ENCODE measurements at regions not wholly inside any gene's neighbourhood (a gene's known extent, or its start where the extent isn't known, plus 50 kb on each side); places are given as distances from the start of the nearest gene placed in this dataset.

DNA sequence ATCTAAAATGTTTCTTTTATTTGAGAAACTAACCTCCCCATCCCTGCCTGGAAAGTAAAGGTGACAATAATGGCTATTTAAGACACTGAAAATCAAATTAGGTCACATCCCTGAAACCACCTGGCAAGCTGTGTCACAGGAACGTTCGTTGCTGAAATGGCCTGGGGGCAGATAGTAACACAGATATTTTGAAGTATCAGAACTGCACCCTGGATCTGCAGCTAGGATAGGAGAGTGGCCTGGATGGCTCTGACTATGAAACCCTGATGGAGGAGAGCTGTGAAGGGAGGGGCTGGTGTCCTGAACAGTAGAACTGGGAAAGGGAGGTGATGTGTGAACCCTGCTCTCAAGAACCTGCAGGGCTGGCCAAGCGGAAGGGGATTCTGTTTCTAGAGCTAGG lies 648.3 kb upstream of the CFAP20DC start:
- Histone ChIP-seq H3K27ac (no peak overlapping the region), H3K9ac (no peak overlapping the region), H3K9me3 (replicated peaks in 1 of 11) (peaks cover 0 to under 1% (median 0%) of the 10 kb centered on the region in 11 experiments; a peak in 2 of 22 replicates), H3K4me2 (no peak overlapping the region), H3K4me3 (no peak overlapping the region), H3K27me3 (no peaks in the 10 kb centered on the region), H4K20me1 (no peaks in the 10 kb centered on the region), H3K4me1 (no peaks in the 10 kb centered on the region), H3K36me3 (no peaks in the 10 kb centered on the region)
- no peak for TF ChIP-seq Cebpa-rat (IDR thresholded peaks at IDR 0.05)

DNA sequence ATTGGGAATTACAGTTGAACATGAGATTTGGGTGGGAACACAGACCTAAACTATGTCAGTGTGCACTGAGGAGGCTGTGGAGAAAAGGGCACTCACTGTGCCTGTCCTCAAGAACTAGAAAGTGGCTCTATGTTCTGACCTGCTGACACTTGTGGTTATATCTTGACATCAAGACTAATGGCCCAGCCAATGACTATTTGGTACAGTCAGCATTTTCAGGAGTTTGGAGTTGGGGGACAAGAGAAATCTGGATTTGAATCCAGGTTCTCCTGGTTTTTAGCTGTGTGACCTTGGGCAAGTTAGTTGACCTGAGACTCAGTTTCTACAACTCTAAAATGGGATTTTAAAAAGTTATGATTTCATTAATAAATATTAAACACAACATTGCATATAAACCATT lies 647.0 kb upstream of the CFAP20DC start:
- no peaks in the 10 kb centered on the region for H3K36me3 ChIP-seq
- H3K27me3 ChIP-seq: no peaks in the 10 kb centered on the region
- peaks cover 4 to 10% (median 8%) of the 10 kb centered on the region in 10 experiments; a peak in 19 of 20 replicates for H3K4me1 ChIP-seq
- H3K27ac ChIP-seq: no peak overlapping the region
- H3K4me3 ChIP-seq: no peak overlapping the region
- no peak for TF ChIP-seq Cebpa-rat (IDR thresholded peaks at IDR 0.05)
- no peak overlapping the region for H3K9ac ChIP-seq
- H3K4me2 ChIP-seq: no peak overlapping the region
- no peaks in the 10 kb centered on the region for H4K20me1 ChIP-seq
- peaks cover 0 to 9% (median 0%) of the 10 kb centered on the region in 11 experiments; a peak in 2 of 22 replicates for H3K9me3 ChIP-seq (replicated peaks in 1 of 11)

DNA sequence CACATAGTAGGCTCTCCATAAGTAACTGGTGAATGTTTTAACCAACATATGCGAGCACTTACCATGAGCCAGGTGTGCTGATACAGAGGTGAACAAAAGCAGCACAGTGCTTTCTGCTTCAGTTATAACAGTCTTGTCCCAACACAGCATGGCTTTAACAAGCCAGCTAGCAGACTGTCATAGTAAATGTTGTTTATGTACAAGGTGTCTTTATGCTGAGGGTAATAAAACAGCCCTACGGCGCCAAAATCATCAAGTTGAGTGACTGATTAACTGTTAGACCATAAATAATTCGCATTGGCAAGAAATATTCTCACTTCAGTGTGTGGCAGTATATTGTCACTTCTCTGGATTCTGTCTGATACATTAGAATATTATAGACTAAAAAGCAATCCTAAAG lies 646.0 kb upstream of the CFAP20DC start:
- Histone ChIP-seq H3K9ac (no peak overlapping the region), H3K36me3 (no peaks in the 10 kb centered on the region), H4K20me1 (no peaks in the 10 kb centered on the region), H3K9me3 (replicated peaks in 1 of 11) (peaks cover 0 to 9% (median 0%) of the 10 kb centered on the region in 11 experiments; a peak in 2 of 22 replicates), H3K4me1 (peaks cover 9 to 16% (median 14%) of the 10 kb centered on the region in 10 experiments; a peak in 19 of 20 replicates), H3K4me3 (no peak overlapping the region), H3K27ac (no peak overlapping the region), H3K4me2 (no peak overlapping the region), H3K27me3 (no peaks in the 10 kb centered on the region)
- no peak for TF ChIP-seq Cebpa-rat (IDR thresholded peaks at IDR 0.05)

DNA sequence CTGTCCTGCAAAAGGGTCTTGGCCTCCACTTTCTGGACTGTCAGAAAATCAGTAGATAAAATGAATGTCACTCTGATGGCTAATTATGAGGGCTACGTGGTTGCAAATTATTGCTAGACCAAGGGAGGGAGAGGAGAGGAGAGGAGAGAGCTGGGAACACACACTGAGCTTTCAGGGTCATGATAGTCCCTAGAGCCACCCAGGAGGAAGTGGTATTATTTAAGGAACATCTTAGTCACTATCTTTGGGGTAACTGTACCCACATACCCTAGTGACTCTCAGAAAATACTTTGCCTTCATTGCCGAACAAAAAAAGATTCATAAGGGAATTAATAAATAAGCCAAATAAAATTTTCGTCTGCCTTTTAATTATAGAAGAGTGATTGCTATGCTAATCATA lies 642.3 kb upstream of the CFAP20DC start:
- peak overlapping the region; percentile 19 to 64 (median 45); a peak in 21 of 22 replicates for H3K4me2 ChIP-seq
- peaks cover 9 to 16% (median 14%) of the 10 kb centered on the region in 10 experiments; a peak in 19 of 20 replicates for H3K4me1 ChIP-seq
- H3K9me3 ChIP-seq (replicated peaks in 1 of 11): peaks cover 0 to 9% (median 0%) of the 10 kb centered on the region in 11 experiments; a peak in 2 of 22 replicates
- no peak overlapping the region for H3K27ac ChIP-seq
- no peaks in the 10 kb centered on the region for H3K27me3 ChIP-seq
- TF ChIP-seq Cebpa-rat (IDR thresholded peaks at IDR 0.05): no peak
- no peaks in the 10 kb centered on the region for H4K20me1 ChIP-seq
- H3K36me3 ChIP-seq: no peaks in the 10 kb centered on the region
- no peak overlapping the region for H3K9ac ChIP-seq
- H3K4me3 ChIP-seq: no peak overlapping the region

DNA sequence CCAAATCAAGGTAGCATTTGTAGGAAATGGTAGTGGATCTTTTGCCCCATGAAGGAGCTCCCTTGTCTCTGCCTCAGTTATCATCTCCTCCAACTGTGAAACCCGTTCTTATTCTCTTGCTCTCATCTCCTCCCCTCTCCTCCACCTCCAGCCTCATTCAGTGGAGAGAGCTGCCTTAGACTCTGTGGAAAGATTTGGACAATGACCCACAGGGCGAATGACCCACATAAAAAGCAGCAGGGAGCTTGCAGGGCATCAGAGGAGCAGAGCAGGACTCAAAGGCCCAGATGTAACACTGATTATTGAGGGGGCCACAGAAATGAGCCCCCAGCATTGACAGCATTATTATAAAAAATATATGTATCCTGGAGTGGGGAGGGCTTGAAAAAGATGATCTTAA lies 641.1 kb upstream of the CFAP20DC start:
- Histone ChIP-seq H3K27me3 (no peaks in the 10 kb centered on the region), H3K27ac (no peak overlapping the region), H3K4me1 (peaks cover 9 to 16% (median 14%) of the 10 kb centered on the region in 10 experiments; a peak in 19 of 20 replicates), H3K9ac (no peak overlapping the region), H3K9me3 (replicated peaks in 1 of 11) (peaks cover 0 to 9% (median 0%) of the 10 kb centered on the region in 11 experiments; a peak in 2 of 22 replicates), H4K20me1 (no peaks in the 10 kb centered on the region), H3K36me3 (no peaks in the 10 kb centered on the region), H3K4me2 (0 out of 22 replicates have a peak overlapping the region, but pooled peaks of 1 of the 11 experiments have one; percentile 35), H3K4me3 (no peak overlapping the region)
- no peak for TF ChIP-seq Cebpa-rat (IDR thresholded peaks at IDR 0.05)

DNA sequence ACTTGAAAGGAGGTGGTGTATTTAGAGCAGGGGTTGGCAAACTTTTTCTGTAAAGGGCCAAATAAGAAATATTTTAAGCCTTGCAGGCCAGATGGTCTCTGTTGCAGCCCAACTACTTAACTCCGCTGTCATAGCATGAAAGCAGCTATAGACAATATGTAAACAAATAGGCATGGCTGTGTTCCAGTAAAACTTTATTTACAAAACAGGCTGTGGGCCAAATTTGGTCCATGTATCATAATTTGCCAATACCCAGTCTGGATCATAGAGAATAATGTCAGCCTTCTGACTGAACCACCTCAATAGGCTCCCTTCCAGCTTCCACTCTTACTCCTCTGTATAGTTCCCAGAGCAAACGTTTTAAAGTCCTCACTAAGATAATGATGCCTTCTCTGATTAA lies 638.8 kb upstream of the CFAP20DC start:
- Histone ChIP-seq H3K9me3 (replicated peaks in 1 of 11) (peaks cover 0 to 9% (median 0%) of the 10 kb centered on the region in 11 experiments; a peak in 2 of 22 replicates), H3K4me3 (no peak overlapping the region), H3K27me3 (no peaks in the 10 kb centered on the region), H3K9ac (no peak overlapping the region), H3K4me2 (no peak overlapping the region), H3K4me1 (peaks cover 9 to 16% (median 14%) of the 10 kb centered on the region in 10 experiments; a peak in 19 of 20 replicates), H4K20me1 (no peaks in the 10 kb centered on the region), H3K27ac (no peak overlapping the region), H3K36me3 (no peaks in the 10 kb centered on the region)
- TF ChIP-seq Cebpa-rat (IDR thresholded peaks at IDR 0.05): no peak

DNA sequence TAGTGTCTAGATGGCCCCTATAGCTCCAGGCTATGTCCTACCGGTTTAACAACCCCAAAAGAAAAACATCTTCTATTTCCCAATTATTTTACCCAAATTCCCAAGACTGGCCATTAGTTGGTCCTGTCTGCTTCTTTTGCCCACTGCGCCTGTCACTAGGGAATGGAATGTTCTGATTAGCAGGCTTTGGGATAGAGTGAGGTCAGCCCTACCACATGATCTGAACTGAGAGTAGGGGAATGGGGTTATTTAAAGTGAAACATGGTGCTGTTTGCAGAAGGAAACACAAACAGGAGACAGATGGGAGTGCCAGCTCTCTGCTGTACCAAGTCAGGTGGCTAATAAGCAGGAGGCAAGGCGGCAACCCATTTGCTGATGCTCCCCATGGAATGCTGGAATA lies 635.6 kb upstream of the CFAP20DC start:
- no peaks in the 10 kb centered on the region for H3K36me3 ChIP-seq

DNA sequence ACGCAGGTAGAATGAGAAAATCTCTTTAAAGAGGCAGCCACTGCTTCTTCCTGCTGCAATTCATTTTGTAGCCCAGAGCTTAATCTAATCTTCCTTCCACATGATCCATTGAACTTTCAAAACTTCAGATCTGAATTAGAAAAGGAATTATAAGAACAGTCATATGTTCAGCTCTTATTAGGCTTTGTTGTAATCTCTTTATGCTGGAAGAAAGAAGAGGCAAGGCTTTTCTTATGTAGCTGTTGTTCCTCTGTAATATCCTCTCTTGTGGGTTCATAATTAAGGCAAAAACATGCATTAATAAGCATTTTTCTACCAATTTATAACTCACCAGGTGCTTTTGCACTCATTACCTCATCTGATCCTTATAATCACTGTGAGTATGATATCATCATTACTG lies 634.9 kb upstream of the CFAP20DC start:
- Histone ChIP-seq H3K27ac (no peak overlapping the region), H4K20me1 (no peaks in the 10 kb centered on the region), H3K36me3 (no peaks in the 10 kb centered on the region), H3K9me3 (replicated peaks in 1 of 11) (no peaks in the 10 kb centered on the region; a peak in 1 of 22 replicates), H3K4me1 (no peaks in the 10 kb centered on the region), H3K9ac (no peak overlapping the region), H3K4me2 (no peak overlapping the region), H3K4me3 (no peak overlapping the region), H3K27me3 (no peaks in the 10 kb centered on the region)
- no peak for TF ChIP-seq Cebpa-rat (IDR thresholded peaks at IDR 0.05)

More for the DNA sequence above, 635.6 kb upstream of the CFAP20DC start:
- Histone ChIP-seq H3K9ac (no peak overlapping the region), H3K4me3 (no peak overlapping the region), H4K20me1 (no peaks in the 10 kb centered on the region), H3K27ac (no peak overlapping the region), H3K4me1 (no peaks in the 10 kb centered on the region), H3K27me3 (no peaks in the 10 kb centered on the region), H3K4me2 (no peak overlapping the region), H3K9me3 (replicated peaks in 1 of 11) (no peaks in the 10 kb centered on the region; a peak in 1 of 22 replicates)
- TF ChIP-seq Cebpa-rat (IDR thresholded peaks at IDR 0.05): no peak

DNA sequence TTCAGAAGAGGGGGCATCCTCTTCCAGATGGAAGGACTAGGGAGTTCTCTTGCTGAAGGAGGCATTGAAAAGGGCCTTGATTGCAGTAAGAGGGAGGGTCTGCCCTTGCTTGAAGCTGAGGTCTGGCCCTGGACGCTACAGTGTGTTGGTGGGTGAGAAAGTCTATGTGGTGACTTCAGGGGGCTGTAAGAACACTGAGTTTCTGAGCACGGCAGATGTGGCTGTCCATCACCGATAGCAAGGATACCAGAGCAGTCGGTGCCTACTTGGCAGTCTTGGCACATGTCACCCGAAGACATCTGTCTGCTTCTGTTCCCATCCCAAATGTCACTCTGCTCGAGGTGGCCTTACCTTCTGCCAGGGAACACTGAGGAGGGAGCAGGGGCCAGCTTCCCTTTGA lies 631.1 kb upstream of the CFAP20DC start:
- no peaks in the 10 kb centered on the region for H3K36me3 ChIP-seq
- TF ChIP-seq Cebpa-rat (IDR thresholded peaks at IDR 0.05): no peak
- no peak overlapping the region for H3K27ac ChIP-seq
- H3K9me3 ChIP-seq (replicated peaks in 1 of 11): no peaks in the 10 kb centered on the region
- no peaks in the 10 kb centered on the region for H4K20me1 ChIP-seq
- H3K4me1 ChIP-seq: no peaks in the 10 kb centered on the region
- no peak overlapping the region for H3K4me2 ChIP-seq
- H3K4me3 ChIP-seq: no peak overlapping the region
- no peak overlapping the region for H3K9ac ChIP-seq
- H3K27me3 ChIP-seq: no peaks in the 10 kb centered on the region
